NCI-H345 (cell line): ENCODE measurements at regions not wholly inside any gene's neighbourhood (a gene's known extent, or its start where the extent isn't known, plus 50 kb on each side); places are given as distances from the start of the nearest gene placed in this dataset.

ENCODE experiments used
- DNase-seq: peaks from one replicate; lab custom pipeline; 2025; lab: John Stamatoyannopoulos, UW

- no peak for DNase-seq
Observed at GRCh38 chr2:226526716-226527115, 272.9 kb downstream of the IRS1 start.

- DNase-seq = no peak
Observed at GRCh38 chr2:226524381-226524843, 275.2 kb downstream of the IRS1 start.

GRCh38 chr2:226520723-226521122, 278.9 kb downstream of the IRS1 start:
- DNase-seq = no peak

- no peak for DNase-seq
Observed at GRCh38 chr2:226515344-226516055, 284.1 kb downstream of the IRS1 start.

GRCh38 chr2:226514895-226515294, 284.7 kb downstream of the IRS1 start:
- no peak for DNase-seq

- no peak for DNase-seq
Observed at GRCh38 chr2:226511311-226511710, 288.3 kb downstream of the IRS1 start.

- no peak for DNase-seq
Observed at GRCh38 chr2:226508683-226509082, 290.9 kb downstream of the IRS1 start.

- DNase-seq = no peak
Observed at GRCh38 chr2:226508005-226508404, 291.6 kb downstream of the IRS1 start.

GRCh38 chr2:226497146-226497909, 302.3 kb downstream of the IRS1 start:
- no peak for DNase-seq

- no peak for DNase-seq
Observed at GRCh38 chr2:226496273-226496550, 303.4 kb downstream of the IRS1 start.

- no peak for DNase-seq
Observed at GRCh38 chr2:226495466-226496272, 304.0 kb downstream of the IRS1 start.

- DNase-seq = no peak
Observed at GRCh38 chr2:226491112-226491511, 308.5 kb downstream of the IRS1 start.

- no peak for DNase-seq
Observed at GRCh38 chr2:226489775-226490541, 309.7 kb downstream of the IRS1 start.

GRCh38 chr2:226488034-226488433, 311.6 kb downstream of the IRS1 start:
- DNase-seq = no peak

- DNase-seq = no peak
Observed at GRCh38 chr2:226487573-226487972, 312.0 kb downstream of the IRS1 start.

GRCh38 chr2:226483745-226484619, 315.6 kb downstream of the IRS1 start:
- DNase-seq = no peak

GRCh38 chr2:226483143-226483542, 316.5 kb downstream of the IRS1 start:
- no peak for DNase-seq

GRCh38 chr2:226478109-226478809, 321.4 kb downstream of the IRS1 start:
- DNase-seq = no peak

GRCh38 chr2:226477221-226478108, 322.2 kb downstream of the IRS1 start:
- no peak for DNase-seq
